ENCODE measurements at regions not wholly inside any gene's neighbourhood (a gene's known extent, or its start where the extent isn't known, plus 50 kb on each side); places are given as distances from the start of the nearest gene placed in this dataset.

DNA sequence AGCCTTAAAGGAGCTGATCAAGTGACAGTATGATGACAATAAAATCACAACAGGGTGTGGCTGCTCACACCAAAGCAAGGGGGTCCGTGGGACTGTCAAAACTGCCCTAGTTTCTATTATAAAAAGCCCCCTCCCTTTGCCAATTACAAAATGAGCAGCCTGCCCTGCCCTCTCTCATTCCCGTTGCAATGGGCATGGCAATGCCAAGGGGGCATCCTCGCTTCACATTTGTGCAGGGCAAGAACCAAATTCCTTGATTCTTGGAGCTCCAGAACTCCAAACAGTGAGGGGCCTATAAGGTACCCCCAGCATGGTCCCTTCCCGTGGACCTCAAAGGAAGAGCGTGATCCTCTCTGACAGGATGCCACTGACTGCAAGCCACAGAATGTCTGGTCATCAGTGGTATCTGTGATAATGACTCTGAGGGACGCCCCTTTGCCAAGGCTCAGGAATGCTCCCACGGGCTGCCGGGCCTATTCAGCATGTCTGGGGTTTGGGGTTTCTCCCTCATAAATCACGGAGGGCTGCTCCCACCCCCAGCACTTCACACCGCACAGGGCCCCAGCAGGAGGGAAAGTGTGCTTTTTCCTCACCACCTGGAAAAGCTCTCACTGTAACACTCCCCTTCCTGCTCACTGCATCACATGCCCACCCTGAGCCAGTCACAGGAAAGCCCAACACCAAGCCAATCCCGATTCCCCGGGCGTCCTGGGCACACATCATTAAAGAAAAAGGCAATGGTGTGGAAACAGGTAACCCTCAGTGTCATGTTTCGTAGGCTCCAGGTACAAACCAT lies 105.1 kb upstream of the TRPM1 start:
- no peak for TF ChIP-seq EZH2 (IDR thresholded peaks at IDR 0.05)
- TF ChIP-seq POLR2AphosphoS5 (IDR thresholded peaks at IDR 0.05; ENCODE audit: borderline replicate concordance, low read depth, low read length), result no peak
- TF ChIP-seq FOXP2 (optimal IDR thresholded peaks at IDR 0.05; ENCODE audit: control extremely low read depth, extremely low read length, insufficient read depth), result no peak

Data from SK-N-MC (cell line).